Activated naive CD8-positive, alpha-beta T cell treated with anti-CD3 and anti-CD28 coated beads, Interleukin-2, amount 10 ng/mL, durations not matched to agents 7 days and 5 days (primary cell): ENCODE measurements at regions not wholly inside any gene's neighbourhood (a gene's known extent, or its start where the extent isn't known, plus 50 kb on each side); places are given as distances from the start of the nearest gene placed in this dataset.

Source experiments
- ATAC-seq: fragments of 150-1000 bp; cut with Tn5 transposase; one replicate; pipeline ENCODE4 v1.10.0; 2021; ENCODE audit warnings: low read depth, moderate library complexity
- POLR2A ChIA-PET: fragments of 350-600 bp; sonication (Branson Sonifier 250); formaldehyde crosslinking; loops from one replicate; lab custom pipeline; 2021; ENCODE audit warnings: antibody characterized with exemption; lab: Charles Lee
- DNase-seq: peaks from one replicate; pipeline ENCODE4 v3.0.0; 2021
- H3K27ac Mint-ChIP-seq: one replicate; pipeline ENCODE4 v1.8.0; 2022; ENCODE audit warnings: mild to moderate bottlenecking, mixed read lengths
- H3K27me3 Mint-ChIP-seq: one replicate; pipeline ENCODE4 v1.8.0; 2022; ENCODE audit warnings: mild to moderate bottlenecking, moderate library complexity, mixed read lengths
- H3K36me3 Mint-ChIP-seq: one replicate; pipeline ENCODE4 v1.8.0; 2021; ENCODE audit warnings: mild to moderate bottlenecking, mixed read lengths
- H3K4me1 Mint-ChIP-seq: one replicate; pipeline ENCODE4 v1.8.0; 2021; ENCODE audit warnings: mixed read lengths
- H3K4me3 Mint-ChIP-seq: one replicate; pipeline ENCODE4 v1.8.0; 2022; ENCODE audit warnings: mild to moderate bottlenecking, moderate library complexity, mixed read lengths
- H3K9me3 Mint-ChIP-seq: one replicate; pipeline ENCODE4 v1.8.0; 2021; ENCODE audit warnings: mixed read lengths

- Mint-ChIP-seq H3K4me3 (peak overlapping the region; percentile 71), H3K27ac (peak overlapping the region; percentile 69), H3K9me3 (peaks cover 1% of the 10 kb centered on the region), H3K27me3 (peaks cover 84% of the 10 kb centered on the region), H3K36me3 (peaks cover 2% of the 10 kb centered on the region), H3K4me1 (peaks cover 32% of the 10 kb centered on the region)
- peak; percentile 66 for DNase-seq
- POLR2A ChIA-PET = no interaction called here
- peak; percentile 75 for ATAC-seq
These were observed 246.8 kb upstream of the TOPAZ1 start for GRCh38 chr3:43994657-43995546.

- Mint-ChIP-seq H3K27ac (peak overlapping the region; percentile 56), H3K36me3 (peaks cover 2% of the 10 kb centered on the region), H3K4me3 (peak overlapping the region; percentile 71), H3K4me1 (peaks cover 32% of the 10 kb centered on the region), H3K9me3 (peaks cover 1% of the 10 kb centered on the region), H3K27me3 (peaks cover 89% of the 10 kb centered on the region)
- ATAC-seq (no peak), DNase-seq (peak; percentile 49)
- POLR2A ChIA-PET = no interaction called here
These were observed 245.9 kb upstream of the TOPAZ1 start for GRCh38 chr3:43995547-43996378.

GRCh38 chr3:43996379-43997301 is 245.0 kb upstream of the TOPAZ1 start:
- Mint-ChIP-seq H3K4me1 (peaks cover 32% of the 10 kb centered on the region), H3K36me3 (peaks cover 2% of the 10 kb centered on the region), H3K27ac (no peak overlapping the region), H3K9me3 (peaks cover 1% of the 10 kb centered on the region), H3K27me3 (peaks cover 88% of the 10 kb centered on the region), H3K4me3 (peak overlapping the region; percentile 71)
- POLR2A ChIA-PET = no interaction called here
- DNase-seq = peak; percentile 58
- ATAC-seq = no peak

GRCh38 chr3:43997316-43997715 is 244.4 kb upstream of the TOPAZ1 start:
- H3K27ac Mint-ChIP-seq = peak overlapping the region; percentile 69
- POLR2A ChIA-PET = no interaction called here
- peaks cover 88% of the 10 kb centered on the region for H3K27me3 Mint-ChIP-seq
- ATAC-seq = no peak
- peak overlapping the region; percentile 74 for H3K4me3 Mint-ChIP-seq
- DNase-seq = no peak
- peaks cover 32% of the 10 kb centered on the region for H3K4me1 Mint-ChIP-seq
- no peaks in the 10 kb centered on the region for H3K9me3 Mint-ChIP-seq
- no peaks in the 10 kb centered on the region for H3K36me3 Mint-ChIP-seq

GRCh38 chr3:43997788-43998369 is 243.8 kb upstream of the TOPAZ1 start:
- Mint-ChIP-seq H3K27me3 (peaks cover 89% of the 10 kb centered on the region), H3K27ac (peak overlapping the region; percentile 69), H3K4me1 (peaks cover 32% of the 10 kb centered on the region), H3K9me3 (no peaks in the 10 kb centered on the region), H3K36me3 (no peaks in the 10 kb centered on the region), H3K4me3 (peak overlapping the region; percentile 74)
- POLR2A ChIA-PET = no interaction called here
- DNase-seq (no peak), ATAC-seq (no peak)

GRCh38 chr3:43998370-43998835 is 243.3 kb upstream of the TOPAZ1 start:
- Mint-ChIP-seq H3K9me3 (no peaks in the 10 kb centered on the region), H3K27ac (no peak overlapping the region), H3K4me1 (peaks cover 32% of the 10 kb centered on the region), H3K27me3 (peaks cover 87% of the 10 kb centered on the region), H3K4me3 (peak overlapping the region; percentile 74), H3K36me3 (no peaks in the 10 kb centered on the region)
- DNase-seq (peak; percentile 38), ATAC-seq (no peak)
- POLR2A ChIA-PET = no interaction called here

- Mint-ChIP-seq H3K27ac (no peak overlapping the region), H3K9me3 (no peaks in the 10 kb centered on the region), H3K4me1 (peaks cover 32% of the 10 kb centered on the region), H3K27me3 (peaks cover 82% of the 10 kb centered on the region), H3K4me3 (peak overlapping the region; percentile 74), H3K36me3 (no peaks in the 10 kb centered on the region)
- peak; percentile 42 for DNase-seq
- ATAC-seq = no peak
- POLR2A ChIA-PET = no interaction called here
These were observed 242.6 kb upstream of the TOPAZ1 start for GRCh38 chr3:43998836-43999727.

- no peak overlapping the region for H3K27ac Mint-ChIP-seq
- POLR2A ChIA-PET = no interaction called here
- H3K36me3 Mint-ChIP-seq = no peaks in the 10 kb centered on the region
- H3K4me1 Mint-ChIP-seq = peaks cover 28% of the 10 kb centered on the region
- DNase-seq = no peak
- peaks cover 80% of the 10 kb centered on the region for H3K27me3 Mint-ChIP-seq
- H3K4me3 Mint-ChIP-seq = peak overlapping the region; percentile 31
- no peaks in the 10 kb centered on the region for H3K9me3 Mint-ChIP-seq
- no peak for ATAC-seq
These were observed 241.9 kb upstream of the TOPAZ1 start for GRCh38 chr3:43999728-44000319.

GRCh38 chr3:44000586-44000985 is 241.1 kb upstream of the TOPAZ1 start:
- H3K9me3 Mint-ChIP-seq = no peaks in the 10 kb centered on the region
- H3K4me1 Mint-ChIP-seq = peaks cover 28% of the 10 kb centered on the region
- no peaks in the 10 kb centered on the region for H3K36me3 Mint-ChIP-seq
- DNase-seq (no peak), ATAC-seq (no peak)
- no peak overlapping the region for H3K4me3 Mint-ChIP-seq
- peaks cover 83% of the 10 kb centered on the region for H3K27me3 Mint-ChIP-seq
- POLR2A ChIA-PET = no interaction called here
- H3K27ac Mint-ChIP-seq = no peak overlapping the region

GRCh38 chr3:44001072-44001471 is 240.6 kb upstream of the TOPAZ1 start:
- no peaks in the 10 kb centered on the region for H3K36me3 Mint-ChIP-seq
- DNase-seq = no peak

GRCh38 chr3:44003801-44004200 is 237.9 kb upstream of the TOPAZ1 start:
- Mint-ChIP-seq H3K36me3 (no peaks in the 10 kb centered on the region), H3K4me1 (no peaks in the 10 kb centered on the region), H3K4me3 (no peak overlapping the region), H3K9me3 (no peaks in the 10 kb centered on the region), H3K27ac (no peak overlapping the region), H3K27me3 (peaks cover 70% of the 10 kb centered on the region)
- no peak for DNase-seq
- POLR2A ChIA-PET = no interaction called here
- ATAC-seq = no peak

More at GRCh38 chr3:44001072-44001471, 240.6 kb upstream of the TOPAZ1 start:
- peaks cover 23% of the 10 kb centered on the region for H3K4me1 Mint-ChIP-seq
- no peak overlapping the region for H3K4me3 Mint-ChIP-seq
- H3K9me3 Mint-ChIP-seq = no peaks in the 10 kb centered on the region
- no peak overlapping the region for H3K27ac Mint-ChIP-seq
- ATAC-seq = no peak
- peaks cover 81% of the 10 kb centered on the region for H3K27me3 Mint-ChIP-seq
- POLR2A ChIA-PET = no interaction called here
